HG03354 (cell line): ENCODE measurements at regions not wholly inside any gene's neighbourhood (a gene's known extent, or its start where the extent isn't known, plus 50 kb on each side); places are given as distances from the start of the nearest gene placed in this dataset.
"Not testable (repeated sequence)": the region's sequence is repeated elsewhere in the genome, so short reads cannot be mapped to it uniquely, and the experiment has no call there.

Experiments used
- ATAC-seq: cut with Tn5 transposase; IDR thresholded peaks from one replicate; pipeline ENCODE4 v1.9.1; 2021; ENCODE audit warnings: mild to moderate bottlenecking; ENCODE audit not compliant: unreplicated experiment, poor library complexity, severe bottlenecking

DNA sequence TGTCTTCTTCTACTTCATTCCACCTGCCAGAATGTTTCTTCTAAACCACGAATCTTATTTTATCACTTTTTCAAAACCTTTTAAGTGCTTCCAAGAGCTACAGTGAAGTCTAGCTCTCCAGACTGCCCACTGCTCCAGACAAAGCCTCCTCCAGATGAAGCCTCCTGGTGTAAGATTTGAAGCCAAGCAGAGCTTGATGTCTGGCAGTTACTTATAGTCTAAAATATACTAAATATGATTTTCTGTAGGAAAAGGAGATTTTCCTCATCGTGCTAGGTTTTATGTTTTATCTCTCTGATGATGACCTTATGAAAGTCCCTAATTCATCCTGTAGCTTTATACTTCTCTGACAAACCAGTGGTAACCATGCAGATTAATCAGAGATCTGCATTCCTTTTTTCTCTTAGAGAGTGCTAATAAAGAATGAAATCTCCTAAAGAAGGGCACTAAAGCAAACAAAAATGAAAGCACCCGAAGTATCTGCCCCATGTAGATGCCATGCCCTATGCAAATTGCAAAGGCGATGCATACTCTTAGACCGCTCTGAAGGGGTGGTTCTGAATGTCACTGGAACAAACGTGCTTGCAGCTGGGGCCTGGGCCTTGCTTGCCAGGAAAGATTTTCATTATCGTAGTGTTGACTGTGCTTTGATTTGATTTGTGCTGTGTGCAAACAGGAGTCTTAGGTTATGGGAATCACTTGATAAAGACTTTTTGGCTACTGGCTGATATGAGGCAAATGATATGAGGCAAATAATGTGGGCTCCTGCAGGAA, 314.2 kb downstream of the PID1 start:
- ATAC-seq, result no peak

DNA sequence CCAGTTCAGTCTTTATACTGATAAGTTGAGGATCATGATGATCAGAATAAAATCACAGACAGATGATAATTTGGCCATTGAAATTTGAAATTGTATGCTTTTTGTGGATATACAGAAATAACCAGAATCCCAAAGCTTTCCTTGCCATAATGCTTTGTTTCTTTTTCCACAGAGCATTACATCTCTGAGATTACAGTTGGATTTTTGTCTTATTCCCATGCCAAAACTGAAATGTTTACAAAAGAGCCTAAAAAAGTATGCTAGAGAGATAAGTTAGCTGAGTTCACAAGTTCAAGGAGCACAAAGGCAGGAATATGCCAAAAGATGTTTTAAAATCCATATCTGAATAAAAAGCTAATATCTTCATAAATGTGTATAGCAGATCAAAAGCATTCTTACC, 321.3 kb downstream of the PID1 start:
- ATAC-seq, result no peak

DNA sequence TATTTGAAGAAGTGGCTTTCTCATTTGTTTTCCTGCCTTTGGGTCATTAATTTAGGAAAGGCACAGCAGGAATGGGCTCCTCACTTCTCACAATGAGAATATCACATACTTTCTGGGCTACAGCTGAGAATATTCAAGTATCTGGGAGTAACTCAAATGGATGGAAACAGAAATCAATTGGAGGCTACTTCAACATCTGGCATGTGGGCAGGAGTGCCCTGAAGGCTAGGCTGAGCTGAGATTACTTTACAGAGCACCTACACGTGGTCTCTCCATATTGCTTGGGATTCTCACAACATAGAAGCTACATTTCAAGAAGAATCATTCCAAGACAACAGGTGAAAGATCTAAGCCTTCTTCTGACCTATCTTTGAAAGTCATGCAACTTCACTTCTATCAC, 325.4 kb downstream of the PID1 start:
- no peak for ATAC-seq

DNA sequence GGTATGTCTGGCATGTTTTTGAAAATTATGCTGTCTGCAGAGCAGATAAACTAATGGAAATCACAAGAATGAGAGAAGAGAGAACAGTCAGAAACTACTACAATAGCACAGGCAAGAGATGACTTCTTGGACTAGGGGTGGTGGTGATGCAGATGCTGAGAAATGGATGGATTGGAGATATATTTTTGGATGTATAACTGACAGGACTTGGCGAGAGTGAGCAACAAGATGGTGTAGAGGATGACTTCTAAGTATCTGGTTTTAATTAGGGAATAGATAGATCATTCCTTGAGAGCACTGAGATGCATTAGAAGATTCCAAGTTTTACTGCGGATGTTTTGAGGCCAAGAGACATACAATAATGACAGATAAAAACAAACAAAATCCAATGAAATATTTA, 328.2 kb downstream of the PID1 start:
- no peak for ATAC-seq

DNA sequence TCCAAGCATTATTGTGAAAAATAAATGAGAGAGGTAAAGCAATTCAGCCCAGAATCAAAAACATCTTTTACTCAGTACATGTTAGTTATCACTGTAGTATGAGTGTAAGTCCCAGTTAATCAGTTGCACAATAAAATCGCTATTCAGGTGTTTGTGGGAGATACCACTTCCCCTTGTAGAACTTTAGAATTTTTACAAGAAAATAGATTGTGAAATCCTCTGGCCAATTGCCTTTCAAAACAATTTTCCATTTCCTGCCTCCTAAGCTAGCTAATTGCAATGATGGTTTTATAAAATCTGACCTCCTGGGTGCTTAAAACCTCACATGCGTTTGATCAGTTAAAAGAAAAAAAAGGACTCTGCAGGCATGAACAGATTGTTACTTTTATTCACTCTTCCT, 332.5 kb downstream of the PID1 start:
- ATAC-seq, result no peak

DNA sequence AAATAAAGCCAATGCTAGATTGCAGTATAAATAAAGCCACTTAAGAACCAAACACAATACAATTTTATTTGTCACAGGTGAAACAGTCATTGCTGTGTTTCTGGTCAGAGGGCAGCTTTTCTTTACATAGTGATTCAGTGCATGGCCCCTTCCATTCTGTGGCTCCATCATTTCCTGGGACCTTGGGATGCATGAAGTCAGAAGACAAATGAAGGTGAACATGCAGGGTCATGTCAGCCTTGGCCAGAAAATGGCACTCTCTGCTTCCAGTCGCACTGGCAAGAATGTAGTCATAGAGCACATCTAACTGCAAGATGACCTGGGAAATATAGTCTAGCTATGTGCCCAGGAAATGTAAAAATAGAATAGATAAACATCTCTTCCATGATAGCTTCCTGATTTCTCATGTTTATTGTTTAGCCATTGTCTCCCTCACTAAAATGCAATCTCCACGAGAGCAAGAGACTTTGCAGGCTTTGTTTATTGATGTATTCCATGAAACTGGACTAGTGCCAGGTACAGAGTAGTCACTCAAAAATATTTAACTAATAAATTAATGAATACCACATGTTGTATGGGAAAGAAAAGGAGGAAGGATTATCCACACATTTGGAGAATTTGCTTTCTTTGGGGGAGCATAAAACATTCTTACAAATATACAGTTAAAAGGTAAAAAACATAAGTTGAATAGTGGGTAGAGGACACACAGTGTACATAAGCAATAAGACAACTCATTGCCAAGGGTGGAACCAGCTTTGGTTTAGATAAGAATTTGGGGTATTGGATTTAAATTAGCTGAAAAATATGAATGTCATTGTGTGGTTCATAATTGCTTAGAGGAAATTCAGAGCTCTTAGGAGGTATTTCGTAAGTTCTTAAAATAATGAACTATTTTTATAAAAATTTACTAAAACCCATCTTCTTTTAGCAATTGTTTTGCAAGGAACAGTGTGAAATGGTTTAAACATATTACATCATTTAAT, 343.8 kb downstream of the PID1 start:
- ATAC-seq, result no peak

DNA sequence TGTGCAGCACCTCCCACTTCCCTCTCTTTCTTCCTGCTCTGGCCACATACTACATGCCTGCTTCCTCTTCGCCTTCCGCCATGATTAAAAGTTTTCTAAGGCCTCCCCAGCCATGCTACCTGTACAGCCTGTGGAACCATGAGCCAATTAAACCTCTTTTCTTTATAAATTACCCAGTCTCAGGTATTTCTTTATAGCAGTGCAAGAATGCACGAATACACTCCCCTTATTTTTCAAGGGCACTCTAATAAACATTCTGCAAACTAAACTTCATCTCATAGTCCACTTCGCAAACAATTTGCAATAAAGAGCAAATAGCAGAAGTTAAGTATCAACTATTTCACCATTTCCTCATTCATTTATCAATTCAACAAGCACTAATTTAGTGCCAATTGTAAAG, 351.3 kb downstream of the PID1 start:
- no peak for ATAC-seq

DNA sequence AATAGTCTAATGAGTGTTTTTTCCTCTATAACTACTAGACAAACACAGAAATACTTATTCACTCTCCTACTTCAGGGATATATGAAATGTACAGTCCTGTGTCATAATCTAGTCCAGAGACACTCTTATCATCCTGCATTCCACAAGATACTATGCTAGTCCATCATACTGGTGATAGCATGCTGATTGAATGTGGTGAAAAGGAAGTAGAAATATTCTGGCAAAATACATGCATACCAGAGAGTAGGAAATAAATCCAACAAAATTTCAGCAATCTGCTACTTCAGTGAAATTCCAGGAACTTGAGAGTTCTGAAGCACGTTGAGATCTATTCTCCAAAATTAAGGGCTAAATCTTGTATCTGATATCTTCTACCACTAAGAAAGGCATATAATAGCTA, 353.9 kb downstream of the PID1 start:
- no peak for ATAC-seq

DNA sequence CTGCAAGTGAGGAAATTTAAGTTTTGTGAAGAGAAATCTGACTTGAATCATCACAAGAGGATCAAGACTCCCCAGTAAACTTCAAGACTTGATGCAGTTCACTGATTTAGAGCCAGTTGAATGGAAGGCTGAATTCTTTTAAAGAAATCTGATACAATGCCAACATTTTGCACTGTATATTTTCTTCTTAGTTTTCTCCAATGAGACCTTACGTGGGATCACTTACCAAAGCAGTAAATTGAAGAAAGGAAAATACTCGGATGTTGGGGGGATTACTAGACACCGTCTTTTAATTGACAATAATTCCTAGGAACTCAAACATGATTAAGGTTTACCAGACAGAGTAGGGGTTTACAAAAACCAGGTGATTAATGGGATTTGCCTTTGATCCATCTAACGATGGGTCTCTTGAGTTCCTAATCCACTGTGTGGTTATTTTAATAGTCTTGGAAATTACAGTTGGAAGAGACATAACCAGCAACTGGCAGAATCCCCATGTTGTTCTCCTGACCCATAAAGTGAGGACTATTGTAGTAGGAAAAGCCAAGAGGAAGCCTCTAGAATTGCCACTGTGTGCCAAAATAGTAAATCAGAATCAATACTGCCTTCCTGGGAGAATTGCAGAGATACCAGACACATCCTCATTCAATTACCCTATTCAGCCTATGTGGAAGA, 354.5 kb downstream of the PID1 start:
- ATAC-seq, result no peak

DNA sequence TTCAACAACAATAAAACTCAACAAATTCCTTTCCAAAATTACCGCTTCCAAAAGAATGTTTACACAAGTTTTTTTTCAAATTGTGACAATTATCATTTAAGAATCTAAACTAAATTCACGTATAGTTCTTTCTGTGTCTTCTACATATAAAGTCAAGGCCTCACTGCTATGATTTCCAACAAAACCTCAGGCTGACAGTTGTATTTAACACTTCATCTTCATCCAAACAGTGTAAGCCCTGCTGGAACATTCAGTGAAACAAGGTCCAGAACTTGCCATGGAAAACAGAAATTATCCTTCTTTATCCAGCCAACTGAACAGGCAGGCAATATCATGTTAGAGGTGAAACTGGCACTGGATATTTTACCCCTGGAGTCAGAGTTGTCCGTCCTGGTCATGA, 357.9 kb downstream of the PID1 start:
- ATAC-seq, result no peak

DNA sequence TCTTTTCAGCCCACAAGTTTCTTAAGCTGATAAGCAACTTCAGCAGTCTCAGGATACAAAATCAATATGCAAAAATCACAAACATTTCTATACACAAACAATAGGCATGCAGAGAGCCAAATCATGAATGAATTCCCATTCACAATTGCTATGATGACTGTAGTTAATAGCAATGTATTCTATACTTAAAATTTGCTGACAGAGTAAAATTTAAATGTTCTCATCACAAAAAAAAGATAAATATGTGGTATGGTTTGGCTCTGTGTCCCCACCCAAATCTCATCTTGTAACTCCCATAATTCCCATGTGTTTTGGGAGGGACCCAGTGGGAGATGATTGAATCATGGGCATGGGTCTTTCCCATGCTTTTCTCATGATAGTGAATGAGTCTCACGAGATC, 360.2 kb downstream of the PID1 start:
- ATAC-seq, result not testable (repeated sequence)

DNA sequence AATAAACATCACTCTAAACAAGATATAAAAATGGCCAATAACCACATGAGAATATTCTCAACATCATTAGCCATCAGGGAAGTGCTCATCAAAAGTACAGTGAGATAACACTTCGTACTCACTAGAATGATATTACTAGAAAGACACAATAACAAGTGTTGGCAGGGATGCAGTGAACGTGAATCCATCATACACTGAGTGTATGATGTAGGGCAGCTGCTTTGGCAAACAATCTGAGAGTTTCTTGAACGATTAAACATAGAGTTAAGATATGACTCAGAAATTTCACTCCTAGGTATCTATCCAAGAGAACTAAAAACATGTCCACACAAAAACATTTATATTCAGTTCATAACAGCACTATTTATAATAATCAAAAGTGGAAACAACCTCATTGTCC, 368.9 kb downstream of the PID1 start:
- ATAC-seq, result no peak

DNA sequence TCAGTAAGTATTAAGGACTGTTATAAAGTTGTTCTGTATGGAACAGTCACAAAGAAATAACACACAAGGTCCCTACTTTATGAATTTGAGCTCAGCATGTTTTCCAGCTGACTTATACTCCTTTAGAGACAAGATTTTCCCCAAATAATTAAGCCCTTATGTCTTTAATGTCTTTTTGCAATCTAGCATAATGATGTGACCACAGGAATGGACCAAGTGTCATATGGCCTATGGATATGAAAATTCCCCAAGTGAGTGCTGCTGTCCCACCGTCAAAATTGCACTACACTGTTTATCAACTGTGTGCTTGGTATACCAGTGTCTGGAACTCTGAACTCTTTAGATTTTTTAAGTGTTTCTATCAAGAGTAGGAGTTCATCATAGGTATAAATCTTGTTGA, 369.6 kb downstream of the PID1 start:
- ATAC-seq, result no peak

DNA sequence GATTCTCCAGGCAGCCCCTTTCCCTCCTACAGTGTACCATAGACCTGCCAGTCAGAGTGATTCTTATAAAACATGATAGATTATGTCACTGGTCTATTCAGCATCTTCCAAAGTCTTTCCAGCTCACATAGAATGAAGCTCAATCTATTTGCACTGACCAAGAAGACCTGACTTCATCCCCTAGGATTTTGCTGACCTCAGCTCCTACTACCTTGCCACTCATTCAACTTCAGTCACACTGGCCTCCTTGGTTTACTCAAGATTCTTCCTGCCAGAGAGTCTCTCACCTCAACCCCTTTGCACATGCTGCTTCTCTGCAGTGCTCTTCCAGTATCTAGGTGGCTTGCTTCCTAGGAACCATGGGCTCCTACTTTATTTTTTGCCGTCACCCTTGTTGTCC, 392.9 kb downstream of the PID1 start:
- no peak for ATAC-seq

DNA sequence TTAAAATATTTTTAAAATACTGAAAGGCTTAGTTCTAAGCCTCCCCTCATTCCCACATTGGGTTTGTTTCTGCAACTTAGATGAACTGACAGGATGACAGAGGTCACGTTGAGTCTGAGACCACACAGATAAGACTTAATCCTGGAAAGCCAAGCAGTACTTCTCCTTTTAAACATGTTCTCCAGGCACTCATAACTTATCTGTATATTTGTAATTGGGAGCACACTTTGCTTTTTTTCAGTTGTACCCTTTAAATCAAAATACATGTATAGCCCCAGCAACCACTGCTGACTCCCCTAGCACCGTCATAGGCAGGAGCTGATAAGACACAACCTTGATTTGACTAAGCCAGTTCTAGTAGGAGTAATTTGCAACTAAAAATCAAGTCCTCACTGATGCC, 394.8 kb downstream of the PID1 start:
- ATAC-seq, result no peak

DNA sequence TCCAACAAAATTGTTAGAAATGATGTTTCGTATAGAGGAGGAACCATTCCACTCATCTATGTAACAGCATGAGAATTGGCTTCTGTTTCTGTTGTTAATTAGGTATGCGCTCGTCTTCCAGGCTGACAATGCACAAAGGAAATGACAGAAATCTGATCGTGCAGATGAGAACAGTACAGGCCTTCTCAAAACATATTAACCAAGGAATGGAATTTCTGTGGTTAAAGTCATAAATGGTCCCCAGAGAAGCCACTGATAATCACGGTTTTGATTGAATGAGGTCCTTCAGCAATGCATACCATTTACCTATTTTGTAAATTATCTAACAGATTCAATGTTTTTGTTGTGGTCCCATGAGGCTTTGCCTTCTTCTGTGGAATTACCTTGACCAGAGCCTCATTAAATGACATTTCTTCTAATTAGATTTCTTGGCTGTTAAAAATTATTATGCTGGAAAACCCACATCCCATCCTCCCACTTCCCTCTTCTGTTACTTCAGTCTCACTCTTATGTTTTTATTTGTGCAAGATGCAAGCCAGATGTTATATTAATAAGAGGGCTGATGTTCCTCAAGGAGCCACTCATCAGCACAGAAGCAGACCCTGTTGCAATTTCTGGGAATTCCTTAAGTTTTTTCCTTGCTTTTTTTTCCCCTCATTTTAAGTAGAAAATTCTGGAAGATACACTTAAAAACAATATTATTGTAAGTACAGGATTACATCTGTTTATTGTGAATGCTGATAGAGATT, 395.8 kb downstream of the PID1 start:
- ATAC-seq, result no peak

DNA sequence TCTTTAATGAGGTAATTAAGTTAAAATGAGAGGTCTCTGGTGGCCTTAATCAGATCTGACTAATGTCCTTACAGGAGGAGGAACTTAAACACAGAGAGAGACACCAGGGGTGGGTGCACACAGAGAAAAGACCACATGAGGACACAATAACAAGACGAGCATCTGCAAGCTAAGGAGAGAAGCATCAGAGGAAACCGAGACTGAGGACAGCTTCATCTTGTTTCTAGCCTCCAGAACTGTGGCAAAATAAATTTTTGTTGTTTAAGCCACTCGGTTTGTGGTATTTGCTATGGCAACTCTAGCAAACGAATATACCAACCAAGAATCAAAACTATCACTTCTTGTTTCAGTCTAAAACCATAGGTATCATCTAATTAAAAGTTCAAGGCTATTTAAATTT, 400.1 kb downstream of the PID1 start:
- ATAC-seq, result no peak

DNA sequence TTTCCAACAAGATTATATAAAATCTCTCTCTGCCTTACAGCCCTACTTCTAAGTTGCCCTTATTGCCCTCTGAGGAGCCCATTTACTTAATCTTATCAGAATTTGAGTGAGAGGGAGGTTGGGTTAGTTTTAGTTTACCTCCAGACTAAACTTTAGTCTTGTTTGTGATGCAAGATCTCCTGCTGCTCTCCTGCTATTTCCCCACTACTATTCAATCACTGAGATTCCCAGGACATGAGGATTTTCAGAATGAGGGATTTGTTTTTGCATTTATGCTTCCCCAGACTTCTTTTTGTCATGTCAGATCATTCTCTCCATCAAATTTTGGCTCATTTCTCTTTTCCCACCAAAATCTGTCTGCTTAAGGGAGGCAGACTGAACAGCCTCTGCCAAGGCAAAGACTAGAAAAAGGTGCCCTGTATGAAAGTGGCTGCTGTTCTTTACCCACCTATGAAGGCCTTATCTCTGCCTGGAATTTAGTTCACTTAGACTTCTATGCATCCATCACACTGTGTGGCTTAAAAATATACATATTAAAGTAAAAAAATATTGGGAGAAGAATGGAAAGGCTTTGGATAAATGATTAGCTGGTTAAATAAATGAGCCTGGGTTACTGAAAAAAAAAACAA, 401.3 kb downstream of the PID1 start:
- ATAC-seq, result no peak

DNA sequence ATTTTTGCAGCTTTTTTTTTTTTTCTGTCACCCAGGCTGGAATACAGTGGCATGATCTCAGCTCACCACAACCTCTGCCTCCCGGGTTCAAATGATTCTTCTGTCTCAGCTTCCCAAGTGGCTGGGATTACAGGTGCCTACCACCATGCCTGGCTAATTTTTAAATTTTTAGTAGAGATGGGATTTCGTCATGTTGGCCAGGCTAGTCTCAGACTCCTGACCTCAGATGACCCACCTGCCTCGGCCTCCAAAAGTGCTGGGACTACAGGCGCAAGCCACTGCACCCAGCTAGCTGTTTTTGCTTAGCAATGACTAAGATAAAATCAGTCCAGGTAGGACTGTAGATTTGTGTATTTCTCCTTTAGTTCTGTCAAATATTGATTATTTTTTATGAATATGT, 403.7 kb downstream of the PID1 start:
- ATAC-seq, result no peak
